GM12878 (cell line): ENCODE measurements at regions not wholly inside any gene's neighbourhood (a gene's known extent, or its start where the extent isn't known, plus 50 kb on each side); places are given as distances from the start of the nearest gene placed in this dataset.

ENCODE experiments used
- ATAC-seq: fragments of 200-7000 bp; cut with Tn5 transposase; 3 replicates; pipeline ENCODE4 v1.9.1; 2020; ENCODE audit warnings: mild to moderate bottlenecking, moderate library complexity
- BruUV-seq: library from RNA; stranded (reverse); fragments of 400-500 nt; replicated peaks from 2 replicates; lab custom pipeline; 2021; lab: Mats Ljungman, UMichigan
- CTCF ChIA-PET: fragments of 300-600 bp; sonication (Branson Sonifier 250); formaldehyde crosslinking; extraction: SDS; loops from one replicate; lab custom pipeline; 2021; ENCODE audit warnings: inconsistent platforms; lab: Yijun Ruan, JAX
- POLR2A ChIA-PET: fragments of 350-600 bp; formaldehyde crosslinking; extraction: SDS; loops from one replicate; lab custom pipeline; 2021; ENCODE audit warnings: inconsistent platforms; lab: Charles Lee
- RAD21 ChIA-PET: fragments of 300-600 bp; sonication (Branson Sonifier 250); formaldehyde crosslinking; loops from one replicate; lab custom pipeline; 2023; ENCODE audit warnings: antibody characterized with exemption; ENCODE audit not compliant: unreplicated experiment; lab: Charles Lee
- SMC1A ChIA-PET: fragments of 300-600 bp; sonication (Branson Sonifier 250); formaldehyde crosslinking; loops from one replicate; lab custom pipeline; 2023; ENCODE audit not compliant: unreplicated experiment, uncharacterized antibody; lab: Charles Lee
- DNase-seq: peaks from one replicate; pipeline ENCODE4 v3.0.0-alpha.2; 2011; ENCODE audit warnings: low read depth, low spot score
- FAIRE-seq: peaks from 3 replicates; lab custom pipeline; 2011; peaks lifted over from hg19 to GRCh38; lab: Jason Lieb, UNC
- H2AFZ ChIP-seq: 2 replicates; pipeline ENCODE4 v1.6.0; 2011; ENCODE audit warnings: low read depth, low read length, control low read depth; ENCODE audit not compliant: control insufficient read depth
- H3K27ac ChIP-seq: 2 replicates; pipeline ENCODE4 v1.5.1; 2011; ENCODE audit warnings: control low read depth; ENCODE audit not compliant: control insufficient read depth, insufficient read depth
- H3K27me3 ChIP-seq, 2 experiments: replicated peaks in 1 of 2; 2 replicates each; pipeline versions ENCODE4 v1.6.0 to v1.6.1; 2011; ENCODE audit warnings: low read length in 1 of 2; ENCODE audit not compliant: control insufficient read depth in 2 of 2, insufficient read depth in 2 of 2
- H3K36me3 ChIP-seq, 2 experiments: 2 replicates each; pipeline ENCODE4 v1.5.1; 2011; ENCODE audit warnings: low read length in 1 of 2; ENCODE audit not compliant: control insufficient read depth in 2 of 2, insufficient read depth in 2 of 2
- H3K4me1 ChIP-seq: 2 replicates; pipeline ENCODE4 v1.6.1; 2011; ENCODE audit warnings: mild to moderate bottlenecking, low read length, moderate library complexity, mixed read lengths; ENCODE audit not compliant: control insufficient read depth, insufficient read depth
- H3K4me2 ChIP-seq: 2 replicates; pipeline ENCODE4 v1.6.0; 2011; ENCODE audit warnings: control low read depth; ENCODE audit not compliant: control insufficient read depth, insufficient read depth
- H3K4me3 ChIP-seq: fragments of 200-600 bp; sonication (generic); 2 replicates; pipeline ENCODE4 v1.5.1; 2016
- H3K79me2 ChIP-seq: 2 replicates; pipeline ENCODE4 v1.6.0; 2011; ENCODE audit warnings: low read length; ENCODE audit not compliant: control insufficient read depth, insufficient read depth
- H3K9ac ChIP-seq: 2 replicates; pipeline ENCODE4 v1.8.0; 2011; ENCODE audit warnings: low read length, control low read depth, mixed read lengths; ENCODE audit not compliant: control insufficient read depth, insufficient read depth
- H3K9me3 ChIP-seq: replicated peaks from 3 replicates; pipeline ENCODE4 v1.5.1; 2011; ENCODE audit warnings: mild to moderate bottlenecking, low read length; ENCODE audit not compliant: control insufficient read depth, insufficient read depth
- H4K20me1 ChIP-seq: 2 replicates; pipeline ENCODE4 v1.6.0; 2011; ENCODE audit not compliant: control insufficient read depth, insufficient read depth
- CHD4 ChIP-seq: fragments of 200-600 bp; sonication (generic); IDR thresholded peaks from 2 replicates; pipeline ENCODE4 v1.6.1; 2016; ENCODE audit warnings: mild to moderate bottlenecking
- DPF2 ChIP-seq: fragments of 450-650 bp; IDR thresholded peaks from 2 replicates; pipeline ENCODE4 v1.6.1; 2017; ENCODE audit warnings: mild to moderate bottlenecking
- E2F8 ChIP-seq: fragments of 450-650 bp; IDR thresholded peaks from 2 replicates; pipeline ENCODE4 v1.6.1; 2018; ENCODE audit warnings: mild to moderate bottlenecking, low read depth, moderate library complexity; ENCODE audit not compliant: partially characterized antibody
- HCFC1 ChIP-seq: fragments of 150-350 bp; IDR thresholded peaks from 2 replicates; pipeline ENCODE4 v1.6.1; 2014; ENCODE audit warnings: low read length
- IKZF2 ChIP-seq, 2 experiments: fragments of 450-650 bp; IDR thresholded peaks; 2 replicates each; pipeline ENCODE4 v1.6.1; 2017; ENCODE audit warnings: mild to moderate bottlenecking in 2 of 2, moderate library complexity in 2 of 2
- IRF4 ChIP-seq: IDR thresholded peaks from 2 replicates; pipeline ENCODE4 v1.6.1; 2011; ENCODE audit warnings: low read depth, low read length
- KLF5 ChIP-seq: fragments of 450-650 bp; IDR thresholded peaks from 2 replicates; pipeline ENCODE4 v1.6.1; 2014; ENCODE audit warnings: mild to moderate bottlenecking; ENCODE audit not compliant: partially characterized antibody
- NFYA ChIP-seq: IDR thresholded peaks from 2 replicates; pipeline ENCODE4 v1.6.1; 2011; ENCODE audit warnings: low read depth, mild to moderate bottlenecking, low read length, improper control_type of control experiment, borderline replicate concordance
- NFYB ChIP-seq: IDR thresholded peaks from 2 replicates; pipeline ENCODE4 v1.6.1; 2011; ENCODE audit warnings: low read depth, mild to moderate bottlenecking, low read length, improper control_type of control experiment, moderate library complexity; ENCODE audit not compliant: insufficient read depth
- NR2C1 ChIP-seq: fragments of 450-650 bp; IDR thresholded peaks from 2 replicates; pipeline ENCODE4 v1.6.1; 2017; ENCODE audit warnings: antibody characterized with exemption, mild to moderate bottlenecking, moderate library complexity
- NR2C2 ChIP-seq: IDR thresholded peaks from 2 replicates; pipeline ENCODE4 v1.6.1; 2011; ENCODE audit warnings: borderline replicate concordance, low read depth; ENCODE audit not compliant: control insufficient read depth, insufficient read length
- PKNOX1 ChIP-seq: fragments of 450-650 bp; IDR thresholded peaks from 2 replicates; pipeline ENCODE4 v1.6.1; 2016; ENCODE audit warnings: mild to moderate bottlenecking
- TCF7 ChIP-seq: IDR thresholded peaks from 2 replicates; pipeline ENCODE4 v1.6.1; 2014; ENCODE audit warnings: antibody characterized with exemption, borderline replicate concordance
- ZBTB4 ChIP-seq: fragments of 450-650 bp; formaldehyde crosslinking; IDR thresholded peaks from 2 replicates; pipeline ENCODE4 v1.4.0; 2022; ENCODE audit warnings: mild to moderate bottlenecking, moderate library complexity
- ZNF207 ChIP-seq: fragments of 450-650 bp; IDR thresholded peaks from 2 replicates; pipeline ENCODE4 v1.6.1; 2014; ENCODE audit warnings: antibody characterized with exemption, mild to moderate bottlenecking, borderline replicate concordance
- WGBS: methylation state at CpG from one replicate; pipeline ENCODE4 v1.1.6; 2016; ENCODE audit warnings: low lambda C conversion rate; ENCODE audit not compliant: insufficient replicate concordance, insufficient coverage; ENCODE audit errors: missing lambda C conversion rate; 5-methylcytosine and 5-hydroxymethylcytosine counted together
- in situ Hi-C: fragments of 300-500 bp; cut with MboI; formaldehyde crosslinking; loops from 9 replicates; pipeline ENCODE4 v1.14.3; 2018; ENCODE audit warnings: mixed read lengths
- intact Hi-C: fragments of 100-400 bp; cut with micrococcal nuclease; formaldehyde crosslinking; loops from one replicate; pipeline ENCODE4 v1.14.2; 2022; ENCODE audit not compliant: unreplicated experiment

- no peak for TF ChIP-seq DPF2
- TF ChIP-seq NR2C1, result no peak
- TF ChIP-seq PKNOX1, result no peak
- no peak for TF ChIP-seq ZNF207
Measured at GRCh38 chr18:26652501-26652900, 104.1 kb upstream of the KCTD1 start (continued).

GRCh38 chr18:26650310-26651268, 102.2 kb upstream of the KCTD1 start:
- ATAC-seq (no peak), DNase-seq (no peak), FAIRE-seq (no peak)
- no TSS peak for BruUV-seq
- Histone ChIP-seq H3K27me3 (peaks cover 5 to 22% of the 10 kb centered on the region in 2 experiments), H3K79me2 (no peaks in the 10 kb centered on the region), H3K4me2 (no peak overlapping the region), H3K9me3 (no peaks in the 10 kb centered on the region), H3K4me3 (no peak overlapping the region), H3K36me3 (no peaks in the 10 kb centered on the region), H3K9ac (no peak overlapping the region), H3K27ac (no peak overlapping the region), H4K20me1 (no peaks in the 10 kb centered on the region), H3K4me1 (peaks cover 8% of the 10 kb centered on the region), H2AFZ (no peak overlapping the region)
- POLR2A ChIA-PET, result interaction anchor here (0.7 kb wide), 1 partner anchor 24 kb away, joined by 5 read pairs; no protein-coding TSS in a partner anchor
- intact Hi-C loops, result no loop called here
- CTCF ChIA-PET, result interaction anchor here (0.6 to 3.1 kb wide), 4 partner anchors 244 to 343 kb away, joined by 4 to 35 read pairs (median 8); no protein-coding TSS in a partner anchor
- in situ Hi-C loops, result no loop called here
- RAD21 ChIA-PET, result interaction anchor here (1.3 to 2.4 kb wide), 2 partner anchors 245 to 267 kb away, joined by 3 to 12 read pairs; no protein-coding TSS in a partner anchor
- WGBS, result 32% methylated on average over 6 of the region's 6 CpGs
- SMC1A ChIA-PET, result interaction anchor here (1.7 to 2.1 kb wide), 2 partner anchors 245 to 268 kb away, joined by 4 to 14 read pairs; no protein-coding TSS in a partner anchor
- TF ChIP-seq NR2C2 (no peak), IKZF2 (IDR thresholded peaks at IDR 0.05) (no peak), DPF2 (no peak), NFYA (no peak), IRF4 (no peak), HCFC1 (no peak), E2F8 (no peak), NFYB (no peak), ZBTB4 (no peak), CHD4 (no peak), TCF7 (no peak), KLF5 (no peak)
